ENCODE measurements at regions not wholly inside any gene's neighbourhood (a gene's known extent, or its start where the extent isn't known, plus 50 kb on each side); places are given as distances from the start of the nearest gene placed in this dataset.

GRCh38 chr10:100642295-100642994, 102.9 kb upstream of the PAX2 start:
- TF ChIP-seq MAX (IDR thresholded peaks at IDR 0.05) (no peak), EGR1 (IDR thresholded peaks at IDR 0.05; ENCODE audit: low read depth) (no peak), POLR2A (IDR thresholded peaks at IDR 0.05; ENCODE audit: borderline replicate concordance, extremely low read depth, insufficient read depth, insufficient read length) (no peak), POLR2AphosphoS5 (IDR thresholded peaks at IDR 0.05; ENCODE audit: low read depth, low read length) (no peak), SIN3A (IDR thresholded peaks at IDR 0.05; ENCODE audit: low read depth) (no peak), ZNF274 (IDR thresholded peaks at IDR 0.05; ENCODE audit: low read depth, low read length) (no peak), EZH2 (IDR thresholded peaks at IDR 0.05) (no peak), CTCF (IDR thresholded peaks at IDR 0.05 in 2 of 3, conservative IDR thresholded peaks at IDR 0.05 in 1 of 3; ENCODE audit: borderline replicate concordance in 1 of 3, insufficient read depth in 1 of 3, low read depth in 2 of 3, low read length in 2 of 3) (no peak), ZFX (IDR thresholded peaks at IDR 0.05) (no peak), ZBTB33 (IDR thresholded peaks at IDR 0.05; ENCODE audit: extremely low read depth, insufficient replicate concordance, low read length) (no peak), REST (IDR thresholded peaks at IDR 0.05; ENCODE audit: low read depth) (no peak), CEBPB (IDR thresholded peaks at IDR 0.05; ENCODE audit: low read depth) (no peak), TCF7L2 (IDR thresholded peaks at IDR 0.05; ENCODE audit: borderline replicate concordance, extremely low read depth, insufficient read depth, insufficient read length) (no peak), RAD21 (IDR thresholded peaks at IDR 0.05; ENCODE audit: low read depth) (no peak)

All from HCT116 (cell line).